NCI-H526 treated with DMSO at 0.1 percent for 48 hours (cell line): ENCODE measurements at regions not wholly inside any gene's neighbourhood (a gene's known extent, or its start where the extent isn't known, plus 50 kb on each side); places are given as distances from the start of the nearest gene placed in this dataset.

ENCODE experiments used
- DNase-seq: peaks from one replicate; lab custom pipeline; 2025; lab: John Stamatoyannopoulos, UW

- DNase-seq: no peak
These were observed 159.2 kb downstream of the SLC35B3 start for GRCh38 chr6:8276148-8276547.

- no peak for DNase-seq
These were observed 159.7 kb downstream of the SLC35B3 start for GRCh38 chr6:8275667-8276066.

GRCh38 chr6:8274226-8274625 lies 161.1 kb downstream of the SLC35B3 start:
- no peak for DNase-seq

GRCh38 chr6:8269872-8270454 lies 165.4 kb downstream of the SLC35B3 start:
- DNase-seq: no peak

- no peak for DNase-seq
These were observed 166.3 kb downstream of the SLC35B3 start for GRCh38 chr6:8269094-8269493.

- no peak for DNase-seq
These were observed 166.3 kb upstream of the EEF1E1 start for GRCh38 chr6:8268606-8269005.

- peak; percentile 5 for DNase-seq
These were observed 165.8 kb upstream of the EEF1E1 start for GRCh38 chr6:8268156-8268555.

GRCh38 chr6:8260610-8261009 lies 158.3 kb upstream of the EEF1E1 start:
- DNase-seq: no peak

- DNase-seq: no peak
These were observed 144.1 kb upstream of the EEF1E1 start for GRCh38 chr6:8246403-8246802.

- DNase-seq: no peak
These were observed 143.4 kb upstream of the EEF1E1 start for GRCh38 chr6:8245726-8246125.

GRCh38 chr6:8243475-8243874 lies 141.1 kb upstream of the EEF1E1 start:
- no peak for DNase-seq

- DNase-seq: no peak
These were observed 140.5 kb upstream of the EEF1E1 start for GRCh38 chr6:8242885-8243284.

GRCh38 chr6:8240301-8240700 lies 138.0 kb upstream of the EEF1E1 start:
- DNase-seq: no peak

- DNase-seq: no peak
These were observed 136.7 kb upstream of the EEF1E1 start for GRCh38 chr6:8238773-8239683.

GRCh38 chr6:8237668-8238067 lies 135.3 kb upstream of the EEF1E1 start:
- DNase-seq: no peak

- DNase-seq: no peak
These were observed 134.6 kb upstream of the EEF1E1 start for GRCh38 chr6:8236956-8237355.

- no peak for DNase-seq
These were observed 132.0 kb upstream of the EEF1E1 start for GRCh38 chr6:8234321-8234720.

GRCh38 chr6:8231956-8232355 lies 129.6 kb upstream of the EEF1E1 start:
- DNase-seq: no peak

GRCh38 chr6:8229915-8230756 lies 127.8 kb upstream of the EEF1E1 start:
- DNase-seq: no peak

GRCh38 chr6:8225113-8225512 lies 122.8 kb upstream of the EEF1E1 start:
- DNase-seq: no peak

- no peak for DNase-seq
These were observed 121.3 kb upstream of the EEF1E1 start for GRCh38 chr6:8223678-8224077.

GRCh38 chr6:8219352-8219943 lies 117.1 kb upstream of the EEF1E1 start:
- no peak for DNase-seq
